Limb (tissue), 2 donors: ENCODE measurements at regions not wholly inside any gene's neighbourhood (a gene's known extent, or its start where the extent isn't known, plus 50 kb on each side); places are given as distances from the start of the nearest gene placed in this dataset.
A peak's percentile ranks its signal among the peaks of the same experiment; 100 is the strongest.
"Not testable (repeated sequence)": the region's sequence is repeated elsewhere in the genome, so short reads cannot be mapped to it uniquely, and the experiment has no call there.

Experiments used
- DNase-seq, 2 donors: peaks; one replicate each; pipeline ENCODE4 v3.0.0-alpha.2; 2016; ENCODE audit errors: extremely low spot score in 2 of 2

DNA sequence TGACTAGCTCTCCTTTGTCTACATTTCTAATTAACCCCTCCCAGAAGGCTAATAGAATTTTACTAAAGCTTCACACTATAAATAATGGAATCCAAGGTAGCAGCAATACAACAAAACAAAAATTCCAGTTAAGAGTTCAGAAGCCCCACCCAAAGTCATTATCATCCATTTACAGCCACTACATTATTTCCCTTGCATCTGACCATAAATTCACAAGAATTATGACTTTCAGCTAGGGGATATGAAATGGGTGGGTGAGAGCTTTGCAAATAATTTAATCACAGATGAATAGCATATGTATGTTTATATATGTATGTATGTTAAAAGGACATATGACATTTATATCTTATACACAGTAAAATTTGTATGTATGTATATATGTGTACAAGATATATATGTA is 65.3 kb upstream of the PTGDR start:
- DNase-seq: no peak

DNA sequence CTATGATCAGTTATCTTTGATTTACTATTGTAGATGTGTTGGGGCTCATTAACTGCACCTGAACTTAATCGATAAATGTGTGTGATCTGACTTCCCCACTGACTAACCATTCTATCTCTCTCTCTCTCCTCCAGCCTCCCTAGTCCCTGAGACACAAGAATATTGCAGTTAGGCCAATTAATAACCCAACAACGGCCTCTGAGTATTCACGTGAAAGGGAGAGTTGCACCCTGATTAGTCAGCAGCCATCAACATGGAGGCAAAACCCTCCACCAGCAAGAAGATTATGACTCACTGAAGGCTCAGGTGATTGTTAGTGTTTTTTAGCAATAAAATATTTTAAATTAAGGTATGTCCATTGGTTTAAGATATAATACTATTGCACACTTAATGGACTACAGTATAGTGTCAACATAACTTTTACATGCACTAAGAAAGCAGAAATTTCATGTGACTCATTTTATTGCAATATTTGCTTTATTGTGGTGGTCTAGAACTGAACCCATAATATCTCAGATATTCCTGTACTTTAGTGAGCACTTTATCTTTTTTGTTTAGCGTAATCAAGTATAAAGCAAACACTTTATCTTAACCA is 77.1 kb upstream of the PTGDR start:
- DNase-seq: no peak

DNA sequence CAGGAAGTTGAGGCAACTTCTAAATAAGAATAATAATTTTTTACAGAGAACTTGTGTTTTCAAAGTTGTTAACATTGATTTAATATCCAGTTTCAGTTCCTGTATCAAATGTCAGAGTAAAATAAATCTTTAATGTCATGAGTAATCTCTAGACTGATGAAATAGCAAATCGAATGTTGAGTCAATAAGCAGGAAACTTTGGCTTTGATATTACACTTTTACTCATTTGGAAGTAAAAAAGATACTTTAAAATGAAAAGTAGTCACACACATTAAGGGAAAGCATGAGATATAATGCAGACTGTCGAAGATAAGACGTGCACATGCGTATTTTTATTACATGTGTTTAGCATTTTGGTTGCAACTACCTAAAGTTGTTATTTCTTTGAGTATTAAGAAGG is 78.2 kb upstream of the PTGDR start:
- no peak for DNase-seq

DNA sequence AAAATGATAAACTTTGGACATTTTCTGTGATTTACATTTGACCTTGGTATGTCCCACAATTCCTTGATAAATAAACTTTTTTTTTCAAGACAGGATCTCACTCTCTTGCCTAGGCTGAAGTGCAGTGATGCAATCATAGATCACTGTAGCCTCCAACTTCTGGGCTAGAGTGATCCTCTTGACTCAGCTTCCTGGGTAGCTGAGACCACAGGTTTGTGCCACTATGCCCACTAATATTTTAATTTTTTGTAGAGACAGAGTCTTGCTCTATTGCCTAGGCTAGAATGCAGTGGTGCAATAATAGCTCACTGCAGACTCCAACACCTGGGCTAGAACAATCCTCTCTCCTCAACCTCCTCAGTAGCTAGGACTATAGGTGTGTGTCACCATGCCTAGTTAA is 79.1 kb upstream of the PTGDR start:
- DNase-seq: no peak

DNA sequence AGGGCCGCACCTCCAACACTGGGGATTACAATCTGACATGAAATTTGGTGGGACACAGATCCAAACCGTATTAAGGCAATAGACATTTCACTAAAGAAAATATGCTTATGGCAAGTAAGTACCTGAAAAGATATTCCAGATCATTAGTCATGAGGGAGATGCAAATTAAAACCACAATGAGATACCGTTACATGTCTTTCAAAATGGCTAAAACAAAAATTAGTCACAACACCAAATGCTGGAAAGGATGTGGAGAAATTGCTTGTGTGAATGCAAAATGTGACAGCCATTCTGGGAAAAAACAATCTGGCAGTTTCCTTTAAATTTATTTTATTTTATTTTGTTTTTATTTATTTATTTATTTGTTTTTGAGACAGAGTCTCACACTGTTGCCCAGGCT is 82.3 kb upstream of the PTGDR start:
- no peak for DNase-seq

DNA sequence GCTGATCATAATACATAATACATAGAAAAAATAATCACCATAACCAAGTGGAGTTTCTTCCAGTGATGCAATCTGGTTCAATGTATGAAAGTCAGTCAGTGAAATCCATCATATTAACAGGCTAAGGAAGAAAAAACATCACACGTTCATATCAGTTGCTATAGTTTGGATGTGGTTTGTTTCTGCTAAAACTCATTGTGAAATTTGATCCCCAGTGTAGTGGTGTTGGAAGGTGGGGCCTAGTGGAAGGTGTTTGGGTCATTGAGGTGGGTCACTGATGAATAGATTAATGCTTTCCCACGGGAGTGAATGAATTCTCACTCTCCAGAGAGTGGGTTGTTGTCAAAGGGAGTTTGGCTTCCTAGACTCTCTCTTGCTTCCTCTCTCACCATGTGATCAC is 84.6 kb upstream of the PTGDR start:
- no peak for DNase-seq

DNA sequence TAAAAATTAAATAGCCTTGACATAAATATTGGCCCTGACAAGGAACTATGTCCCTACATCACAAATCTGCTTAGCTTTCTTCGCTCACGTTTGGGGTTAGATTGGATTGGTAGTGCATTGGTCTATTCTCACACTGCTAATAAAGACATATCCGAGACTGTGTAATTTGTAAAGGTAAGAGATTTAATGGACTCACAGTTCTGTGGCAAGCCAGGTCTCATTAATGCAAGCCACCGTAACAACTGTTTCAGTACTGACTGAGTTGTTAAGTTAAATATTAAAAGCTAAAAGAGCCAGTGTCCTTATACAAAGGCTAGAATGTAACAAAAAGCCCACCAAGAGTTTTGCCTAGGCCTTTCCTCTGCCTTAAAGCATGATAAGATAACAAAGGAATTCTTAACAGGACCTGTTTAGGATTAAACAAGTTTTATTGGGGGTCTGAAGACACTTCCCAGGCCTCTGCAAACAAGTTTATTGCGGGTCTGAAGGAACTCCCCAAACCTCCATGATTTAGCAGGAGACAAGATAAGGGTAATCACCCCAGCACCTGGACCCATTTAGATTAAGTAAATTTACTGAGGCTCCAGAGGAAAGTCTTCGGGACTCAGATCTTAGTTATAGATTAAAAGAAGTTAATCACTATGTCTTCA is 88.2 kb upstream of the PTGDR start:
- DNase-seq: no peak

DNA sequence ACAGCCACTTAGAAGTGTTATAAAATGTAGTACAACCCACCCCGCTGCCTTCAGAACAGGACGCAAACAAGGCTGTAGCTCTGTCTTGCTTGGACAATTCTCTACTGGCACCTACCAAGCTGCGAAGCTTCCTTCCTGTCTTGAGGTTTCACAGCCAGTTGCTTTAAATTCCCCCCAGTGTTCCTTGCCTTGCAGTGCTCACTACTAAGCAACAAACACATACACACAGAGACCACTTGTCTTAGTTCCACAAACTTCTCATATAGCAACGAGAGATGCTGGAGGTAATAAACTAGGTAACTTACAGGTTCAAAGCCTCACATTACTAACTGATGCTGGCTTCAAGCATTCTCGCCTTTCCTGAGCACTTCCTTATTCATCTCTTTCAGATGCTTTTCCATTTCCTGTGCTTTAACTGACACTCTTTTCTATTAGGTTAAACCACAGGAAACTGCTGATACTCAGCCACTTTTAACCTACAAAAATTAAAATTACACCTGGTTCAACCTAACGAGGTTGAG is 91.5 kb upstream of the PTGDR start:
- no peak for DNase-seq

DNA sequence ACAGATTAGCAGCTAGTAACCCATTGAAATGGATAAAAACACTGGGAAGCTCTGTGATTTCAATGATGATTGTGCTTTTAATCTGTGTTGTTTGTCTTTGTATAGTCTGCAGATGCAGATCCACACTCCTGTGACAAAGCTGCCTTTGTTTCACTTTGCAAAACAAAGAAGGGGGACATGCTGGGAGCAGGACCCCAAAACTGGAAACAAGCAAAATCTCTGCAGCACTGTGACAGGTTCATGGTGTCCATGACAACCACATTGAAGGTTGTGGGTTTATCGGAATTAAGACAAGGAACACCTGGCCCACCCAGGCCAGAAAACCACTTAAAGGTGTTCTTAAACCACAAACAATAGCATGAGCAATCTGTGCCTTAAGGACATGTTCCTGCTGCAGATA is 95.6 kb upstream of the PTGDR start:
- DNase-seq: not testable (repeated sequence)

DNA sequence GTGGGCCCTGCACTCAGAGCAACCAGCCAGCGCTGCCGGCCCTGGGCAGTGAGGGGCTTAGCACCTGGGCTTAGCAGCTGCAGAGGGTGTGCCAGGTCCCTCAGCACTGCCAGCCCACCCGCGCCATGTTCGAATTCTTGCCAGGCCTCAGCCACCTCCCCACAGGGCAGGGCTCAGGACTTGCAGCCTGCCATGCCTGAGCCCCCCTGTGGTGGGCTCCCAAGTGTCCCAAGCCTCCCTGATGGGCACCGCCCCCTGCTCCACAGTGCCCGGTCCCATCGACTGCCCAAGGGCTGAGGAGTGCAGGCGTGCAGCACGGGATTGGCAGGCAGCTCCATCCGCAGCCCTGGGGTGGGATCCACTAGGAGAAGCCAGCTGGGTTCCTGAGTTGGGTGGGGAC is 98.0 kb upstream of the NID2 start:
- DNase-seq: no peak

DNA sequence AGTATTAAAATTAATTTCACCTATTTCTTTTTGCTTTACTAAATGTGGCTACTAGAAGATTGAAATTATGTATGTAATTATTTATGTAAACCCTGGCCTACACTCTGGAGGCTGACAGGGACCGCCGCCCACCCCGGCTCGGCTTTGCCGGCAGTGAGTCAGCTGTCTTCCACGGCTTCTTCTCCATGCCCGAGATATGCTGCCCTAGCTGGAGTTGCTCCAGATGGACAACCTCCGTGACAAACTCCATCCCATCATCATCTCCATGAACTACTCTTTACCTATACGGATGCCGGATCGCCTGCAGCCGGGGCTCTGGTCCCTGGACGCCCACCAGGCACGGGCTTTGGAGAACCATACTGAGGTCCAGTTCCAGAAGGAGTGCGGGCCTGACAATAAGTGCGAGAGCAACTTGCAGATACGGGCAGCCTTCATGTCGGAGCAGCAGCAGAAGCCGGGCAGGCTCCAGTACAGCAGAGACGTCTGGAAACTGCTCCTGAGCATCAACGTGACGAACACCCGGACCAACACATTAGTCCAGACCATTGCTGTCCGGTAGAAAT is 86.9 kb upstream of the NID2 start:
- DNase-seq: no peak

DNA sequence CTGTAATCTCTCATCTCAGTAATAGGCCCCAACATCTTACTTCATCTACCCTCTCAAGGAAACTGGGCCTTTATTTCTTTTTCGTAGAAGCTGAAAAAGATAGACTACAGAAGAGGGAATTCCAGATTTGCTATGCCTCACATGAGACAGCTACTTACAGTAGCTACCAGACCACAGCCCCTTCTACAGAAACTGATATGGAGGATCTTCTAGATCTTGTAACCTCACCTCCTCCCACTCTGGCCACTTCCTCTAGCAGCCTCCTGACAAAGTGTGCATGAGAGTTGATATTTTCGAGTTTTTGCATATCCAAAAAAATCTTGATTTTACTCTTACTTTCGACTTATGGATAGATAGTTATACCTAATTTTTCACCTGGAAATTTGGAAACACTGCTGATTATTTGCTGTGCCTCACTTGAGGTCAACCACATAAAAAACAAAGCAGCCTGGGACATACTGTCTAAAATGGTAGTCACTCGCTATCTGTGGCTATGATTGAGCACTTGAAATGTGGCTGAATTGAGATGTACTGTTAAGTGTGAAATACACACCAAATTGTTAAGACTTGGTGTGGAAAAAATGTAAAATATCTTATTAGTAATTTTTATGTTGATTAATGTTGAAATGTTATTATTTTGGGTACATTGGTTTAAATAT is 86.3 kb upstream of the NID2 start:
- no peak for DNase-seq

DNA sequence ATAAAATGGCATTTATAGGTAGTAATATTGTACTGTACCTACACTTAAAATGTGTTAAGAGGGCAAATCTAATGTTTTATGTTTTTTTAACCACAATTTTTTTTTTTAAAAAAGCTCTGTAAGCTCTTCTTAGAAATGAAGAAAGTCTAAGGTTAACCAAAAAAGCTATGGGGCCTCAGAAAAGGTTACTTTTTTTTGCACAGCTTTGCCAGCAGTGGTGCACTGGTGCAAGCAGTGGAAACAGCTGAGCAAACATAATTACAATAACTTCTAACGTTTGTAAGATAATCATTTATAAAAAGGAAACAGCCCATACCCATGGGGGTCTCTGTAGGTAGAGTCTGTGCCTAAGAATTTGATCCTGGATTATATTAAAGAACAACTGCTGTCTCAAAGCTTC is 85.1 kb upstream of the NID2 start:
- DNase-seq: no peak

DNA sequence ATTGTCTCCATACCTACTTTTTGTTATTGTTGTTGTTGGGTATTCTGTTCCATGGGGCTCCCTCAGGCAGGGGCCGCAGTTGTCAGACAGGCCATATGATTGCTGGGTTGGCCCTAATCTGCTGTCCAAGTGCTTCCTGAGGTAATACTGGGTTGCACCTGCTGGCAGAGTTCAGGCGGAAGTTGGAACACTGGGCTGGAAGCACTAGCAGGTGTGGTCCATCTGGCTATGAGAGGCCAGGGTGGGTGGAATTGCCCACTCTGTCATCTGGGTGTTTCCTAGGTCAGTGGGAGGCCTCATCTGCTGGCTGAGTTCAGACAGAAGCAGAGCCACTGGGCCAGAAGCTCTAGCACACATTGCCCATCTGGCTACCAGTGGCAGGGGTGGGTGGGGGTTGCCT is 81.3 kb upstream of the NID2 start:
- no peak for DNase-seq

DNA sequence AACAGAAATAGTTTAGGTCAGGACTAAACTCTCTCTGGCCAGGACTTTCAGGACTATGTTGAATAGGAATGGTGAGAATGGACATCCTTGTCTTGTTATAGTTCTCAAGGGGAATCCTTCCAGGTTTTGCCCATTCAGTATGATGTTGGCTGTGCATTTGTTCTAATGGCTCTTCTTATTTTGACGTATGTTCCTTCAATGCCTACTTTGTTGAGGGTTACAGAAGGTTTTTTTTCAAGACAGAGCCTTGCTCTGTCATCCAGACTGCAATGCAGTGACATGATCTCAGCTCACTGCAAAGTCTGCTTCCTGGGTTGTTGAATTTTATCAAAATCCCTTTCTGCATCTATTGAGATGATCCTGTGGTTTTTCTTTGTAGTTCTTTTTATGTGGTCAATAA is 79.5 kb upstream of the NID2 start:
- DNase-seq: no peak

DNA sequence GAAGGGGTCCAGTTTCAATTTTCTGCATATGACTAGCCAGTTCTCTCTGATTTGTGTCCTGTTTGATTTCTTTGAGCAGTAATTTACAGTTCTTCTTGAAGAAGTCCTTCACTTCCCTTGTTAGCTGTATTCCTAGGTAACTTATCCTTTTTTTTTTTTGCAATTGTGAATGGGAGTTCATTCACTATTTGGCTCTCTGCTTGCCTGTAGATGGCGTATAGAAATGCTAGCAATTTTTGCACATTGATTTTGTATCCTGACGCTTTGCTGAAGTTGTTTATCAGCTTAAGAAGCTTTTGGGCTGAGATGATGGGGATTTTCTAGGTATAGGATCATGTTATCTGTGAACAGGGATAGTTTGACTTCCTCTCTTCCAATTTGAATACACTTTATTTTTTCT is 77.6 kb upstream of the NID2 start:
- DNase-seq: no peak

DNA sequence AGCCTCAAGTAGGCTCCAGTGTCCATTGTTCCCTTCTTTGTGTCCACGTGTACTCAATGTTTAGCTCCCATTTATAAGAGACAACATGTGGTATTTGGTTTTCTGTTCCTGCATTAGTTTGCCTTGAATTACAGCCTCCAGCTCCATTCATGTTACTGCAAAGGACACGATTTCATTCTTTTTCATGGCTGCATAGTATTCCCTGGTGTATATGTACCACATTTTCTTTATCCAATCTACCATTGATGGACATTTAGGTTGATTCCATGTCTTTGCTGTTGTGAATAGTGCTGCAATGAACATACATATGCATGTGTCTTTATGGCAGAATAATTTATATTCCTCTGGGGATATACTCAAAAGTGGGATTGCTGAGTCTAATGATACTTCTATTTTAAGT is 75.2 kb upstream of the NID2 start:
- DNase-seq: not testable (repeated sequence)

DNA sequence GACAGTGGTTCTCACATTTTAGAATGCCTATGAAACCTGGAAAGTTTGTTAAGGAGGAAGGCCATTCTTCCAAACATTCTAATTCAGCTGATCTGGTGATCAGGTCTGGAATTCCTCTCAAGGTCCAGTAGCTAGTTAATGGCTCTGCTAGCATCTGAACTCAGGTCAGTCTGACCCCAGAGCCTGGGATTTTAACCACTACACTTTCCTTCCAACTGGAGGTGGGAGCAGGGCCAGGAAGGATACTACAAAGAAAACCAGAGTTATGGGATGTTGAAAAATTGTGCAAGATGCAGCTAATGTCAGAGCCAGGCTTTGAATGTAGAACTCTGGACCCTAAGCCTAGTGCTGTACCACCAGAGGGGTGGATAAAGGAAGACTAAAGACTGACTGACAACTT is 73.6 kb upstream of the NID2 start:
- DNase-seq: no peak

DNA sequence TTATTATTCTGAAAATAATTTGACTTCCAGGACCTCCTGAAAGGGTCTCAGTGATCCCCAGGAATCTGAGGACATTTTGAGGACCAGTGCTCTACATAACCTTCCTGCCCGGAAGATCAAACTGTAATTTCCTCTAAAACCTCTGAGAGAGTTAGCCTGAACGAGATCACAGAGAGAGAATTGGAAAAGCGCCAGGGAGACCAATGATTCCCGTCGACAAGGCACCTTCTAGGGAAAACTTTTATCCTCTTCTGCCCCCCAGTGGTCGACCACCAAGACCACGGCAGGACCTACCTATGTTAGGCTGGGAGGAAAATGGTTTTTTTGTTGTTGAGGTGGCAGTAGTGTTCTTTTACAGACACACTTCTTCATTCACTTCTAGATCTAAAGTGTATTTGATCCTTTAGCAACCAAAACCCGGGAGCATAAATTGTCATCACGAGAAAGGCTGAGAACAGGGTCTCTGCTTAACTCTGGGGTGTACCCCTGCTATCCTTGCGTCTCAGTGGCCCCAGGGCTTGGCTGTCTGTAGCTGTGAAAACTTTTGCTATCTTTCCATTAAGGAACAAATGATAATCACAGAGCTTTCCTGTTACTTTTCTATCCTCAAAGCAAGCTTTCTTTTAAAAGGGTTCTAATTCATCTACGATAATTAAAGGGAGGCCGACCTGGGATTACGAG is 62.9 kb upstream of the NID2 start:
- DNase-seq: peak; percentile 90 to 93

DNA sequence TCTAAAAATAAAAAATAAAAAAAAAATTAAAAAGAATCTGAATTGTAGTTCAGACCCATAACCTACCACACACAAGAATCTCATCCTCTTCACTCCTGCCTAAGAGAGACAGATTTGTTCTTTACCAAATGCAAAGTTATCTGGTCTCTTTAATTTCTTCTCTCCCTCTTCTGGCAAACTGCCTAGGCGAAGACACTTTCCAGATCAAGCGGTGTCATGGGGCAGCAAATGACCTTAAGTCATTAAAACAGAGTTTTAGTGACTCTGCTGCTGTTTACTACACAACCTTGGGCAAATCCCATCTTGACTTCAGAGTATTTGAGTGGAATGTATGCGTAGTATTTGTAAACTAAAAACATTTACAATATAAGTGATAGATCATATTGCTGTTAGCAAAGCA is 60.9 kb upstream of the NID2 start:
- no peak for DNase-seq

DNA sequence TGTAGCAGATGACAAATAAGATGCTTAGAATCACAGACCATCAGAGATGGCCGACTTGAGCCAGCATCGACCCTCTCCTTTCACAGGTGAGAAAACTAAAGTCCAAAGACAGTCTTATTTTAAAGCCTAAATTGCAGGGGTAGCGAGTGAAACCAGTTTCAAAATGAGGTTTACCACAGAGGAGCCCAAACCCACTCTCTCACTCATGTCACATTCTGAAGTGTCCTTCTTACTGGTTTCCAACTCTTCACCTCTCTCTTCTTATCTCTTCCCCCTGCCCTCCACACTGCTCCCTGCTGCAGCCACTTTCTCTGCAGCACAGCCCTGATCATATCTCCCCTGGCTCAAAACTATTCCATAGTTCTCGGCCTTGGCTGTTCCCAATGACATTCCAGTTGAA is 57.0 kb upstream of the NID2 start:
- no peak for DNase-seq
